ENCODE measurements at regions not wholly inside any gene's neighbourhood (a gene's known extent, or its start where the extent isn't known, plus 50 kb on each side); places are given as distances from the start of the nearest gene placed in this dataset.

GRCh38 chr18:56545464-56545863, 92.9 kb downstream of the TXNL1 start:
- no peak overlapping the region for H3K4me3 Mint-ChIP-seq
- DNase-seq (no peak), ATAC-seq (no peak)
- POLR2A ChIA-PET = no interaction called here
- peaks cover 0 to 8% (median 0%) of the 10 kb centered on the region in 9 donors for H3K9me3 Mint-ChIP-seq
- no peak overlapping the region for H3K27ac Mint-ChIP-seq
- peaks cover 0 to 4% (median under 1%) of the 10 kb centered on the region in 4 donors for H3K4me1 Mint-ChIP-seq
- peaks cover 0 to 4% (median 0%) of the 10 kb centered on the region in 5 donors for H3K27me3 Mint-ChIP-seq
- no peaks in the 10 kb centered on the region for H3K36me3 Mint-ChIP-seq

GRCh38 chr18:56542476-56542875, 95.9 kb downstream of the TXNL1 start:
- Mint-ChIP-seq H3K27ac (no peak overlapping the region), H3K27me3 (peaks cover 0 to 4% (median 0%) of the 10 kb centered on the region in 5 donors), H3K36me3 (no peaks in the 10 kb centered on the region), H3K4me1 (peaks cover 0 to 4% (median under 1%) of the 10 kb centered on the region in 4 donors), H3K9me3 (peaks cover 0 to 8% (median 0%) of the 10 kb centered on the region in 9 donors), H3K4me3 (no peak overlapping the region)
- DNase-seq = no peak
- POLR2A ChIA-PET = no interaction called here
- ATAC-seq = no peak

- no peak for ATAC-seq
- Mint-ChIP-seq H3K27me3 (peaks cover 0 to 4% (median 0%) of the 10 kb centered on the region in 5 donors), H3K36me3 (no peaks in the 10 kb centered on the region)
Observed at GRCh38 chr18:56541793-56542192, 96.6 kb downstream of the TXNL1 start.

GRCh38 chr18:56541340-56541739, 97.1 kb downstream of the TXNL1 start:
- H3K27me3 Mint-ChIP-seq = peaks cover 0 to 4% (median 0%) of the 10 kb centered on the region in 5 donors
- ATAC-seq = no peak
- H3K4me3 Mint-ChIP-seq = no peak overlapping the region
- H3K27ac Mint-ChIP-seq = no peak overlapping the region
- no peak for DNase-seq
- POLR2A ChIA-PET = no interaction called here
- H3K9me3 Mint-ChIP-seq = peaks cover 0 to 8% (median 0%) of the 10 kb centered on the region in 9 donors
- peaks cover 0 to 4% (median under 1%) of the 10 kb centered on the region in 4 donors for H3K4me1 Mint-ChIP-seq
- no peaks in the 10 kb centered on the region for H3K36me3 Mint-ChIP-seq

More at GRCh38 chr18:56541793-56542192, 96.6 kb downstream of the TXNL1 start:
- no peak overlapping the region for H3K27ac Mint-ChIP-seq
- peaks cover 0 to 4% (median under 1%) of the 10 kb centered on the region in 4 donors for H3K4me1 Mint-ChIP-seq
- peaks cover 0 to 8% (median 0%) of the 10 kb centered on the region in 9 donors for H3K9me3 Mint-ChIP-seq
- no peak overlapping the region for H3K4me3 Mint-ChIP-seq
- DNase-seq = peak in 1 of 10 donors; percentile 2
- POLR2A ChIA-PET = no interaction called here

- Mint-ChIP-seq H3K9me3 (no peaks in the 10 kb centered on the region), H3K27ac (no peak overlapping the region), H3K36me3 (no peaks in the 10 kb centered on the region), H3K27me3 (peaks cover 0 to 5% (median 0%) of the 10 kb centered on the region in 5 donors), H3K4me1 (peaks cover 0 to 4% (median under 1%) of the 10 kb centered on the region in 4 donors), H3K4me3 (no peak overlapping the region)
- DNase-seq (no peak), ATAC-seq (no peak)
- POLR2A ChIA-PET = no interaction called here
Observed at GRCh38 chr18:56538746-56539145, 99.6 kb downstream of the TXNL1 start.

GRCh38 chr18:56532176-56532840, 106.1 kb downstream of the TXNL1 start:
- H3K4me3 Mint-ChIP-seq = no peak overlapping the region
- no peak for DNase-seq
- peaks cover 0 to 8% (median 1%) of the 10 kb centered on the region in 5 donors for H3K27me3 Mint-ChIP-seq
- no peak overlapping the region for H3K27ac Mint-ChIP-seq
- no peak for ATAC-seq
- H3K36me3 Mint-ChIP-seq = no peaks in the 10 kb centered on the region
- H3K9me3 Mint-ChIP-seq = peaks cover 0 to 11% (median 3%) of the 10 kb centered on the region in 9 donors
- H3K4me1 Mint-ChIP-seq = no peaks in the 10 kb centered on the region
- POLR2A ChIA-PET = no interaction called here

- no peak for DNase-seq
- H3K27me3 Mint-ChIP-seq = peaks cover 4 to 23% (median 9%) of the 10 kb centered on the region in 5 donors
- peaks cover 0 to 2% (median 0%) of the 10 kb centered on the region in 4 donors for H3K4me1 Mint-ChIP-seq
- ATAC-seq = no peak
- no peak overlapping the region for H3K4me3 Mint-ChIP-seq
- POLR2A ChIA-PET = no interaction called here
- no peak overlapping the region for H3K27ac Mint-ChIP-seq
- H3K36me3 Mint-ChIP-seq = no peaks in the 10 kb centered on the region
- peaks cover 0 to 8% (median 4%) of the 10 kb centered on the region in 9 donors for H3K9me3 Mint-ChIP-seq
Observed at GRCh38 chr18:56522816-56523215, 115.6 kb downstream of the TXNL1 start.

- no peaks in the 10 kb centered on the region for H3K36me3 Mint-ChIP-seq
- POLR2A ChIA-PET = no interaction called here
- H3K9me3 Mint-ChIP-seq = peaks cover 0 to 4% (median 0%) of the 10 kb centered on the region in 9 donors
- no peak for ATAC-seq
- H3K27me3 Mint-ChIP-seq = peaks cover 6 to 27% (median 11%) of the 10 kb centered on the region in 5 donors
- no peaks in the 10 kb centered on the region for H3K4me1 Mint-ChIP-seq
- no peak overlapping the region for H3K4me3 Mint-ChIP-seq
- H3K27ac Mint-ChIP-seq = no peak overlapping the region
- DNase-seq = no peak
Observed at GRCh38 chr18:56521263-56521662, 117.1 kb downstream of the TXNL1 start.

GRCh38 chr18:56517761-56518160, 120.6 kb downstream of the TXNL1 start:
- DNase-seq = no peak
- POLR2A ChIA-PET = no interaction called here
- Mint-ChIP-seq H3K4me3 (no peak overlapping the region), H3K9me3 (no peaks in the 10 kb centered on the region), H3K27ac (no peak overlapping the region), H3K4me1 (no peaks in the 10 kb centered on the region), H3K27me3 (peaks cover 6 to 24% (median 10%) of the 10 kb centered on the region in 5 donors), H3K36me3 (no peaks in the 10 kb centered on the region)
- ATAC-seq = no peak

GRCh38 chr18:56517196-56517595, 121.2 kb downstream of the TXNL1 start:
- Mint-ChIP-seq H3K4me1 (no peaks in the 10 kb centered on the region), H3K4me3 (no peak overlapping the region), H3K27ac (no peak overlapping the region), H3K36me3 (no peaks in the 10 kb centered on the region), H3K9me3 (no peaks in the 10 kb centered on the region), H3K27me3 (peaks cover 6 to 24% (median 10%) of the 10 kb centered on the region in 5 donors)
- ATAC-seq (no peak), DNase-seq (no peak)
- POLR2A ChIA-PET = no interaction called here

- H3K4me3 Mint-ChIP-seq = no peak overlapping the region
- H3K27me3 Mint-ChIP-seq = peaks cover 3 to 24% (median 10%) of the 10 kb centered on the region in 5 donors
- POLR2A ChIA-PET = no interaction called here
- ATAC-seq (no peak), DNase-seq (no peak)
- no peaks in the 10 kb centered on the region for H3K4me1 Mint-ChIP-seq
- no peaks in the 10 kb centered on the region for H3K9me3 Mint-ChIP-seq
- no peaks in the 10 kb centered on the region for H3K36me3 Mint-ChIP-seq
- no peak overlapping the region for H3K27ac Mint-ChIP-seq
Observed at GRCh38 chr18:56516789-56517188, 121.6 kb downstream of the TXNL1 start.

- POLR2A ChIA-PET = no interaction called here
- ATAC-seq (no peak), DNase-seq (no peak)
- H3K9me3 Mint-ChIP-seq = no peaks in the 10 kb centered on the region
- no peak overlapping the region for H3K4me3 Mint-ChIP-seq
- peaks cover 2 to 24% (median 10%) of the 10 kb centered on the region in 5 donors for H3K27me3 Mint-ChIP-seq
- H3K4me1 Mint-ChIP-seq = no peaks in the 10 kb centered on the region
- H3K36me3 Mint-ChIP-seq = no peaks in the 10 kb centered on the region
- H3K27ac Mint-ChIP-seq = no peak overlapping the region
Observed at GRCh38 chr18:56515522-56515921, 122.9 kb downstream of the TXNL1 start.

- no peak overlapping the region for H3K4me3 Mint-ChIP-seq
- no peak overlapping the region for H3K27ac Mint-ChIP-seq
- no peaks in the 10 kb centered on the region for H3K9me3 Mint-ChIP-seq
- H3K27me3 Mint-ChIP-seq = peaks cover 0 to 4% (median under 1%) of the 10 kb centered on the region in 5 donors
- H3K4me1 Mint-ChIP-seq = no peaks in the 10 kb centered on the region
- POLR2A ChIA-PET = no interaction called here
- no peaks in the 10 kb centered on the region for H3K36me3 Mint-ChIP-seq
- ATAC-seq (no peak), DNase-seq (no peak)
Observed at GRCh38 chr18:56511996-56512395, 126.4 kb downstream of the TXNL1 start.

GRCh38 chr18:56510108-56510507, 128.3 kb downstream of the TXNL1 start:
- ATAC-seq (no peak), DNase-seq (no peak)
- POLR2A ChIA-PET = no interaction called here
- Mint-ChIP-seq H3K4me3 (no peak overlapping the region), H3K27me3 (peaks cover 0 to 3% (median 0%) of the 10 kb centered on the region in 5 donors), H3K36me3 (no peaks in the 10 kb centered on the region), H3K4me1 (no peaks in the 10 kb centered on the region), H3K9me3 (no peaks in the 10 kb centered on the region), H3K27ac (no peak overlapping the region)
